DND-41 (cell line): ENCODE measurements at regions not wholly inside any gene's neighbourhood (a gene's known extent, or its start where the extent isn't known, plus 50 kb on each side); places are given as distances from the start of the nearest gene placed in this dataset.

Source experiments
- ATAC-seq: fragments of 200-7000 bp; cut with Tn5 transposase; 3 replicates; pipeline ENCODE4 v1.9.1; 2021; ENCODE audit warnings: low read depth; ENCODE audit not compliant: insufficient read depth
- DNase-seq: peaks from one replicate; pipeline ENCODE4 v3.0.0-alpha.2; 2020
- H2AFZ ChIP-seq: 2 replicates; pipeline ENCODE4 v1.6.0; 2012; ENCODE audit warnings: low read depth, low read length
- H3K27ac ChIP-seq: 2 replicates; pipeline ENCODE4 v1.5.1; 2012; ENCODE audit warnings: low read length, inconsistent platforms
- H3K27me3 ChIP-seq: fragments of 200-600 bp; sonication (generic); 2 replicates; pipeline ENCODE4 v1.6.0; 2012; ENCODE audit warnings: low read length, mild to moderate bottlenecking, inconsistent platforms; ENCODE audit not compliant: insufficient read depth, poor library complexity
- H3K36me3 ChIP-seq: 2 replicates; pipeline ENCODE4 v1.5.1; 2012; ENCODE audit warnings: low read length, inconsistent platforms; ENCODE audit not compliant: insufficient read depth
- H3K4me1 ChIP-seq: 2 replicates; pipeline ENCODE4 v1.5.1; 2012; ENCODE audit warnings: mild to moderate bottlenecking, low read length; ENCODE audit not compliant: insufficient read depth
- H3K4me2 ChIP-seq: 2 replicates; pipeline ENCODE4 v1.6.0; 2012; ENCODE audit warnings: mild to moderate bottlenecking, moderate library complexity, low read length, inconsistent platforms; ENCODE audit not compliant: insufficient read depth
- H3K4me3 ChIP-seq, 2 experiments: fragments of 200-600 bp in 1 of 2; shearing (Covaris generic) in 1 of 2; 2 replicates each; pipeline ENCODE4 v1.5.1; 2012 to 2016; ENCODE audit warnings: inconsistent platforms in 2 of 2, low read length in 2 of 2, mild to moderate bottlenecking in 2 of 2, low read depth in 1 of 2, moderate library complexity in 1 of 2
- H3K79me2 ChIP-seq: 2 replicates; pipeline ENCODE4 v1.6.0; 2012; ENCODE audit warnings: low read length, inconsistent platforms; ENCODE audit not compliant: insufficient read depth
- H3K9ac ChIP-seq: 2 replicates; pipeline ENCODE4 v1.6.0; 2012; ENCODE audit warnings: low read depth, mild to moderate bottlenecking, inconsistent platforms, low read length, moderate library complexity
- H3K9me3 ChIP-seq: 2 replicates; pipeline ENCODE4 v1.5.1; 2012; ENCODE audit warnings: low read length, moderate library complexity, mild to moderate bottlenecking, inconsistent platforms; ENCODE audit not compliant: insufficient read depth, severe bottlenecking
- H4K20me1 ChIP-seq: 2 replicates; pipeline ENCODE4 v1.6.0; 2012; ENCODE audit warnings: low read length; ENCODE audit not compliant: insufficient read depth
- CTCF ChIP-seq: IDR thresholded peaks from 2 replicates; pipeline ENCODE4 v1.5.1; 2012; ENCODE audit warnings: borderline replicate concordance, low read length, moderate library complexity, mild to moderate bottlenecking; ENCODE audit not compliant: poor library complexity, severe bottlenecking; ENCODE audit errors: extremely low read depth
- EZH2 ChIP-seq: IDR thresholded peaks from 3 replicates; pipeline ENCODE4 v1.6.1; 2012; ENCODE audit warnings: borderline replicate concordance, low read depth, mild to moderate bottlenecking, moderate library complexity, low read length, inconsistent platforms; ENCODE audit not compliant: severe bottlenecking

- H3K79me2 ChIP-seq: no peaks in the 10 kb centered on the region
- no peak overlapping the region for H3K4me2 ChIP-seq
- peaks cover 21% of the 10 kb centered on the region for H3K27me3 ChIP-seq
- no peak overlapping the region for H2AFZ ChIP-seq
- 0 out of 2 replicates have a peak, but pooled peaks cover 8% of the 10 kb centered on the region for H4K20me1 ChIP-seq
- no peaks in the 10 kb centered on the region for H3K36me3 ChIP-seq
- no peak overlapping the region for H3K27ac ChIP-seq
- DNase-seq (no peak), ATAC-seq (no peak)
- H3K9me3 ChIP-seq: no peaks in the 10 kb centered on the region
- no peaks in the 10 kb centered on the region for H3K4me1 ChIP-seq
- H3K4me3 ChIP-seq: no peak overlapping the region
- no peak for TF ChIP-seq CTCF
- no peak for TF ChIP-seq EZH2
- no peak overlapping the region for H3K9ac ChIP-seq
These were observed 58.7 kb upstream of the BTRC start for GRCh38 chr10:101295261-101295660.

GRCh38 chr10:101297901-101298486 lies 56.0 kb upstream of the BTRC start:
- H4K20me1 ChIP-seq: 0 out of 2 replicates have a peak, but pooled peaks cover 8% of the 10 kb centered on the region
- H3K4me3 ChIP-seq: no peak overlapping the region
- peak; percentile 77 for DNase-seq
- 0 out of 2 replicates have a peak overlapping the region, but pooled peaks have one; percentile 8 for H2AFZ ChIP-seq
- no peaks in the 10 kb centered on the region for H3K36me3 ChIP-seq
- H3K4me1 ChIP-seq: no peaks in the 10 kb centered on the region
- H3K4me2 ChIP-seq: no peak overlapping the region
- no peak overlapping the region for H3K9ac ChIP-seq
- no peak overlapping the region for H3K27ac ChIP-seq
- peak; percentile 95 for ATAC-seq
- H3K9me3 ChIP-seq: no peaks in the 10 kb centered on the region
- peaks cover 25% of the 10 kb centered on the region for H3K27me3 ChIP-seq
- TF ChIP-seq CTCF: peak; percentile 94
- TF ChIP-seq EZH2: no peak
- no peaks in the 10 kb centered on the region for H3K79me2 ChIP-seq

DNA sequence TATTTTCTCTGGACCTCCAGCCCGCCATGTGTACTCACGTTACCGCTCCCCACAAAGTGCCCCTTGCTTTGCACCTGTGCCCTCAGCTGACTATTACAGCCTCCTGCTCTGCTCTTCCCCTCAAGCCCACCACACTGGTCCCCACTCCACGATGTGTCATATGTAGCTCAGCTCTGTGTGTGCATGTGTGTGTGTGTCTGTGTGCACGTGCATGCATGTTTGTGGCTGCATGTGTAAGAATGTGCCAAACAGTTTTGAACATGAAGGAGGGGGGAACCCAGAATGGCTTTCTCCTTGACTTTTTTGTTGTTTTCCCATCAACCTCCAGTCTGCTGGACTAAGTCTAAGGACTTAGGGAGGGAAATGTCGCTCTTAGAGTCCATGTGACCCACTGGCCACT lies 54.8 kb upstream of the BTRC start:
- Histone ChIP-seq H3K79me2 (no peaks in the 10 kb centered on the region), H3K9me3 (no peaks in the 10 kb centered on the region), H3K4me2 (no peak overlapping the region), H3K27ac (no peak overlapping the region), H2AFZ (no peak overlapping the region), H3K9ac (no peak overlapping the region), H4K20me1 (0 out of 2 replicates have a peak, but pooled peaks cover 8% of the 10 kb centered on the region), H3K4me1 (no peaks in the 10 kb centered on the region), H3K4me3 (no peak overlapping the region), H3K27me3 (peaks cover 32% of the 10 kb centered on the region), H3K36me3 (no peaks in the 10 kb centered on the region)
- TF ChIP-seq CTCF: no peak
- no peak for TF ChIP-seq EZH2
- no peak for DNase-seq
- ATAC-seq: no peak
